Coronary artery (tissue), 2 donors: ENCODE measurements at regions not wholly inside any gene's neighbourhood (a gene's known extent, or its start where the extent isn't known, plus 50 kb on each side); places are given as distances from the start of the nearest gene placed in this dataset.

Source experiments
- DNase-seq: peaks from one replicate; pipeline ENCODE4 v3.0.0-alpha.2; 2017; ENCODE audit warnings: low spot score
- H3K27ac ChIP-seq, 2 donors: fragments of 200-600 bp; sonication (generic); one replicate each; pipeline ENCODE4 v1.5.1; 2016 to 2019
- H3K4me3 ChIP-seq: fragments of 200-600 bp; sonication (generic); 2 replicates; pipeline ENCODE4 v1.5.1; 2016; ENCODE audit warnings: mild to moderate bottlenecking, moderate library complexity
- TF ChIP-seq, protein P1 (sequence below): fragments of 200-600 bp; sonication (generic); IDR thresholded peaks from one replicate; pipeline ENCODE4 v1.5.1; 2019; ENCODE audit warnings: antibody characterized with exemption

- Histone ChIP-seq H3K27ac (no peak overlapping the region), H3K4me3 (no peak overlapping the region)
- TF ChIP-seq, protein P1, sequence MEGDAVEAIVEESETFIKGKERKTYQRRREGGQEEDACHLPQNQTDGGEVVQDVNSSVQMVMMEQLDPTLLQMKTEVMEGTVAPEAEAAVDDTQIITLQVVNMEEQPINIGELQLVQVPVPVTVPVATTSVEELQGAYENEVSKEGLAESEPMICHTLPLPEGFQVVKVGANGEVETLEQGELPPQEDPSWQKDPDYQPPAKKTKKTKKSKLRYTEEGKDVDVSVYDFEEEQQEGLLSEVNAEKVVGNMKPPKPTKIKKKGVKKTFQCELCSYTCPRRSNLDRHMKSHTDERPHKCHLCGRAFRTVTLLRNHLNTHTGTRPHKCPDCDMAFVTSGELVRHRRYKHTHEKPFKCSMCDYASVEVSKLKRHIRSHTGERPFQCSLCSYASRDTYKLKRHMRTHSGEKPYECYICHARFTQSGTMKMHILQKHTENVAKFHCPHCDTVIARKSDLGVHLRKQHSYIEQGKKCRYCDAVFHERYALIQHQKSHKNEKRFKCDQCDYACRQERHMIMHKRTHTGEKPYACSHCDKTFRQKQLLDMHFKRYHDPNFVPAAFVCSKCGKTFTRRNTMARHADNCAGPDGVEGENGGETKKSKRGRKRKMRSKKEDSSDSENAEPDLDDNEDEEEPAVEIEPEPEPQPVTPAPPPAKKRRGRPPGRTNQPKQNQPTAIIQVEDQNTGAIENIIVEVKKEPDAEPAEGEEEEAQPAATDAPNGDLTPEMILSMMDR: no peak
- DNase-seq: no peak
Observed at GRCh38 chr5:157924490-157924889, 65.5 kb upstream of the CLINT1 start.

GRCh38 chr5:157923765-157924164 lies 64.8 kb upstream of the CLINT1 start:
- Histone ChIP-seq H3K4me3 (no peak overlapping the region), H3K27ac (no peak overlapping the region)
- TF ChIP-seq, protein P1: no peak
- DNase-seq: no peak

GRCh38 chr5:157922026-157922425 lies 63.1 kb upstream of the CLINT1 start:
- H3K4me3 ChIP-seq: no peak overlapping the region
- no peak overlapping the region for H3K27ac ChIP-seq
- DNase-seq: no peak
- TF ChIP-seq, protein P1: no peak

DNA sequence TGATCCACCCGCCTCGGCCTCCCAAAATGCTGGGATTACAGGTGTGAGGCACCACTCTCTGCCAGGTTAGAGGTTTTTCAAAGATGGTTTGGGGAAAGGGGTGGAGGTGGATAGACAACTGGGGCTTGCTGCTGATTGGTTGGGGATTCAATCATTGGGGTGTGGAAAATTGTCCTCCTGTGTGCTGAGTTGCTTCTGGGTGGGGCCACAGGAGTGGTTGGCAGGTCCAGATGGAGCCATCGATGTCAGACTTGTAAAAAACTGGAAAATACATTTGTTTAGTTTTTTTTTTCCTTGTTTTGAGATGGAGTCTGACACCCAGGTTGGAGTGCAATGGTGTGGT lies 61.9 kb upstream of the CLINT1 start:
- TF ChIP-seq, protein P1: no peak
- Histone ChIP-seq H3K27ac (no peak overlapping the region), H3K4me3 (no peak overlapping the region)
- no peak for DNase-seq

- no peak for DNase-seq
- no peak overlapping the region for H3K27ac ChIP-seq
- no peak overlapping the region for H3K4me3 ChIP-seq
- TF ChIP-seq, protein P1: no peak
Observed at GRCh38 chr5:157918811-157919742, 60.1 kb upstream of the CLINT1 start.

- no peak for DNase-seq
- no peak overlapping the region for H3K27ac ChIP-seq
- no peak overlapping the region for H3K4me3 ChIP-seq
- TF ChIP-seq, protein P1: peak; percentile 35
Observed at GRCh38 chr5:157917899-157918809, 59.2 kb upstream of the CLINT1 start.
